NB4 (cell line): ENCODE measurements at regions not wholly inside any gene's neighbourhood (a gene's known extent, or its start where the extent isn't known, plus 50 kb on each side); places are given as distances from the start of the nearest gene placed in this dataset.

Experiments used
- MYC ChIP-seq: IDR thresholded peaks from 2 replicates; pipeline ENCODE4 v1.6.1; 2011; ENCODE audit warnings: low read depth, low read length
- POLR2A ChIP-seq: IDR thresholded peaks from 2 replicates; pipeline ENCODE4 v1.6.1; 2011; ENCODE audit warnings: mild to moderate bottlenecking; ENCODE audit not compliant: insufficient read length; ENCODE audit errors: extremely low read depth
- TF ChIP-seq, protein P1 (sequence below): IDR thresholded peaks from one replicate; pipeline ENCODE4 v1.5.1; 2012; ENCODE audit warnings: low read depth, low read length
- TF ChIP-seq, protein P2 (sequence below): IDR thresholded peaks from 2 replicates; pipeline ENCODE4 v1.6.1; 2011; ENCODE audit warnings: low read depth, low read length

DNA sequence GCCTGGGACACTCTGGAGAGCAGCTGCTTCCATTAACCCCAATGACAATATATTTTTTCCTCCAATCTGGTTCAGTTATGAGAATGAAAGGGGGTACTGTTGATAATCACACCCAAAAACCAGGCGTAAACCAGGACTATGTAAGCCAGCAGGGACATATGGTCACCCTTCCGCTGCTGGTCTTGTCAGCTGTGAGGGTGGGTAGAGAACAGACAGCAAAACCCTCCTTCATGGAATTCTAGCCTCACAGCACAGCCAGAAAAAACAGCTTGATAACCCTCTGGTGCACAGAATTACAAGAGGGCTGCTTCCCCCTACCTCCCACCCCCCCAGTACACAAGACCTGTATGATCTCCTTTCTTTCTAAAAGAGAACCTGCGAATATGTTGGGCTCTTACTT lies 368.8 kb upstream of the ZMIZ1 start:
- TF ChIP-seq, protein P1, sequence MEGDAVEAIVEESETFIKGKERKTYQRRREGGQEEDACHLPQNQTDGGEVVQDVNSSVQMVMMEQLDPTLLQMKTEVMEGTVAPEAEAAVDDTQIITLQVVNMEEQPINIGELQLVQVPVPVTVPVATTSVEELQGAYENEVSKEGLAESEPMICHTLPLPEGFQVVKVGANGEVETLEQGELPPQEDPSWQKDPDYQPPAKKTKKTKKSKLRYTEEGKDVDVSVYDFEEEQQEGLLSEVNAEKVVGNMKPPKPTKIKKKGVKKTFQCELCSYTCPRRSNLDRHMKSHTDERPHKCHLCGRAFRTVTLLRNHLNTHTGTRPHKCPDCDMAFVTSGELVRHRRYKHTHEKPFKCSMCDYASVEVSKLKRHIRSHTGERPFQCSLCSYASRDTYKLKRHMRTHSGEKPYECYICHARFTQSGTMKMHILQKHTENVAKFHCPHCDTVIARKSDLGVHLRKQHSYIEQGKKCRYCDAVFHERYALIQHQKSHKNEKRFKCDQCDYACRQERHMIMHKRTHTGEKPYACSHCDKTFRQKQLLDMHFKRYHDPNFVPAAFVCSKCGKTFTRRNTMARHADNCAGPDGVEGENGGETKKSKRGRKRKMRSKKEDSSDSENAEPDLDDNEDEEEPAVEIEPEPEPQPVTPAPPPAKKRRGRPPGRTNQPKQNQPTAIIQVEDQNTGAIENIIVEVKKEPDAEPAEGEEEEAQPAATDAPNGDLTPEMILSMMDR, result no peak
- TF ChIP-seq, protein P2, sequence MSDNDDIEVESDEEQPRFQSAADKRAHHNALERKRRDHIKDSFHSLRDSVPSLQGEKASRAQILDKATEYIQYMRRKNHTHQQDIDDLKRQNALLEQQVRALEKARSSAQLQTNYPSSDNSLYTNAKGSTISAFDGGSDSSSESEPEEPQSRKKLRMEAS, result no peak
- TF ChIP-seq MYC (no peak), POLR2A (no peak)
